Vagina (tissue), 2 donors: ENCODE measurements at regions not wholly inside any gene's neighbourhood (a gene's known extent, or its start where the extent isn't known, plus 50 kb on each side); places are given as distances from the start of the nearest gene placed in this dataset.

Source experiments
- CTCF ChIP-seq, 3 experiments: fragments of 450-650 bp in 2 of 3; fragments of 200-600 bp in 1 of 3; sonication (generic) in 1 of 3; IDR thresholded peaks; one replicate each; pipeline ENCODE4 v1.5.1; 2017 to 2019; ENCODE audit warnings: antibody characterized with exemption in 3 of 3, mild to moderate bottlenecking in 2 of 3, moderate library complexity in 2 of 3
- POLR2AphosphoS5 ChIP-seq, 2 donors: sonication (generic); formaldehyde crosslinking; IDR thresholded peaks; one replicate each; pipeline ENCODE4 v1.9.0; 2017; ENCODE audit warnings: antibody characterized with exemption in 2 of 2, mild to moderate bottlenecking in 2 of 2, low read depth in 1 of 2; ENCODE audit not compliant: insufficient read depth in 1 of 2

DNA sequence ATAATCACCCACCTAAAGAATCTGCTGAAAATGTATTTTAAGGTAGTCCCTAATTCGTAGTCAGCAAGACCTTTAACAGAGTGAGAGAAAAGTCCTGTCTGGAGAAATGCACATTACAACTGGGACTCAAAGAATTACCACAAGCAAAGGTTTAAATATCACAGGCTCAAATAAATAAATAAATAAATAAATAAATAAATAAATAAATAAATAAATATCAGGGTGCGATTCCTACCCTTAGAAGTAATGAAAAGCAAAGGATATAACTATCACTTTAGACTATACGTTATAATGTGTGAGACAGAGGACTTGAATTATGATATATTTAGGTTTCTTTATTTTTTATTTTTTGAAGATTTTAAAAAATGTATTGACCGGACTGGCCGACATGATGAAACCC, 522.5 kb upstream of the ATXN7L3B start:
- TF ChIP-seq CTCF (IDR thresholded peaks at IDR 0.05) (no peak), POLR2AphosphoS5 (IDR thresholded peaks at IDR 0.05; ENCODE audit: insufficient read depth in 1 of 2, low read depth in 1 of 2) (no peak)
